ENCODE measurements at regions not wholly inside any gene's neighbourhood (a gene's known extent, or its start where the extent isn't known, plus 50 kb on each side); places are given as distances from the start of the nearest gene placed in this dataset.

- TF ChIP-seq, protein P1, sequence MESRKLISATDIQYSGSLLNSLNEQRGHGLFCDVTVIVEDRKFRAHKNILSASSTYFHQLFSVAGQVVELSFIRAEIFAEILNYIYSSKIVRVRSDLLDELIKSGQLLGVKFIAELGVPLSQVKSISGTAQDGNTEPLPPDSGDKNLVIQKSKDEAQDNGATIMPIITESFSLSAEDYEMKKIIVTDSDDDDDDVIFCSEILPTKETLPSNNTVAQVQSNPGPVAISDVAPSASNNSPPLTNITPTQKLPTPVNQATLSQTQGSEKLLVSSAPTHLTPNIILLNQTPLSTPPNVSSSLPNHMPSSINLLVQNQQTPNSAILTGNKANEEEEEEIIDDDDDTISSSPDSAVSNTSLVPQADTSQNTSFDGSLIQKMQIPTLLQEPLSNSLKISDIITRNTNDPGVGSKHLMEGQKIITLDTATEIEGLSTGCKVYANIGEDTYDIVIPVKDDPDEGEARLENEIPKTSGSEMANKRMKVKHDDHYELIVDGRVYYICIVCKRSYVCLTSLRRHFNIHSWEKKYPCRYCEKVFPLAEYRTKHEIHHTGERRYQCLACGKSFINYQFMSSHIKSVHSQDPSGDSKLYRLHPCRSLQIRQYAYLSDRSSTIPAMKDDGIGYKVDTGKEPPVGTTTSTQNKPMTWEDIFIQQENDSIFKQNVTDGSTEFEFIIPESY (IDR thresholded peaks at IDR 0.05; ENCODE audit: extremely low read depth, insufficient replicate concordance, low read length): no peak
- TF ChIP-seq FOSL1 (IDR thresholded peaks at IDR 0.05; ENCODE audit: low read depth) (no peak), CEBPB (IDR thresholded peaks at IDR 0.05; ENCODE audit: low read depth) (no peak)
These were observed 683.9 kb downstream of the XPNPEP1 start (continued) for GRCh38 chr10:109239371-109239770.

DNA sequence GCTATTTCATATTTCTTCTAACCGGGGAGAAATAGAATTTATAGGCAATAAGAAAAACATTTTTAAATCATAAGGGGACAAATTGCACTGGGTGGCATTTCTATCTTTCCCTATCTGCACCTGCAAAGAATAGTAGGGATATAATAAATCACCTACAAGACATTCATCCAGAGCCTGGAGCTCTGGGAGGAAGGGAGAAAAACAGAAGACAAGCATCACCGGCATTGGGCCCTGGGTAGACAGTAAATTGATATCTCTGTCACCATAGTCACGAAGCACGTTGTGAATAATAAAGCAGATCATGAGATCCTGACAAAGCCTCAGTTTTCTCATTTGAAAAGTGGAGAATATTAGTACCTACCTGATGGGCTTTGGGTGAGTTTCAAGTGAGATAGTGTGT lies 685.6 kb downstream of the XPNPEP1 start:
- Histone ChIP-seq H3K36me3 (ENCODE audit: control insufficient read depth in 1 of 2, insufficient read depth in 2 of 2, low read length in 2 of 2) (no peaks in the 10 kb centered on the region), H3K27me3 (ENCODE audit: insufficient read depth, low read length) (no peaks in the 10 kb centered on the region), H3K9me3 (ENCODE audit: control insufficient read depth in 1 of 2, insufficient read depth in 1 of 2, low read depth in 1 of 2, low read length in 2 of 2) (peaks cover 11 to 27% of the 10 kb centered on the region in 2 experiments; a peak in 3 of 4 replicates), H4K20me1 (ENCODE audit: insufficient read depth) (no peaks in the 10 kb centered on the region), H3K4me1 (ENCODE audit: control insufficient read depth in 1 of 2, insufficient read depth in 2 of 2, low read length in 2 of 2) (no peaks in the 10 kb centered on the region), H3K4me2 (ENCODE audit: low read length) (no peak overlapping the region), H2AFZ (ENCODE audit: low read depth, low read length, poor library complexity, severe bottlenecking) (no peak overlapping the region), H3K27ac (ENCODE audit: low read depth, low read length) (no peak overlapping the region), H3K9me2 (ENCODE audit: insufficient read depth) (no peaks in the 10 kb centered on the region), H3K9ac (ENCODE audit: low read length) (no peak overlapping the region), H3K4me3 (replicated peaks in 1 of 2; ENCODE audit: low read depth in 1 of 2, low read length in 2 of 2) (no peak overlapping the region), H3K79me2 (ENCODE audit: insufficient read depth, low read length) (no peaks in the 10 kb centered on the region)
- ChIA-PET RAD21 (ENCODE audit: low non-redundant PET in 1 of 2, low total read pairs in 2 of 2, uncharacterized antibody in 2 of 2, unreplicated experiment in 2 of 2) (no interaction called here), CTCF (no interaction called here), POLR2A (no interaction called here)
- no peak for ATAC-seq
- no peak for TF ChIP-seq RAD21 (IDR thresholded peaks at IDR 0.05; ENCODE audit: low read depth)
- TF ChIP-seq, protein P1 (IDR thresholded peaks at IDR 0.05; ENCODE audit: extremely low read depth, insufficient replicate concordance, low read length): no peak
- no peak for TF ChIP-seq REST (IDR thresholded peaks at IDR 0.05; ENCODE audit: low read depth)
- no peak for TF ChIP-seq ELF1 (IDR thresholded peaks at IDR 0.05; ENCODE audit: borderline replicate concordance, low read depth)
- TF ChIP-seq EGR1 (IDR thresholded peaks at IDR 0.05; ENCODE audit: low read depth): no peak
- no peak for TF ChIP-seq EZH2 (IDR thresholded peaks at IDR 0.05)
- TF ChIP-seq ATF3 (IDR thresholded peaks at IDR 0.05): no peak
- no peak for TF ChIP-seq SRF (IDR thresholded peaks at IDR 0.05; ENCODE audit: low read depth)
- no peak for TF ChIP-seq POLR2AphosphoS5 (IDR thresholded peaks at IDR 0.05; ENCODE audit: low read depth, low read length)
- TF ChIP-seq YY1 (IDR thresholded peaks at IDR 0.05; ENCODE audit: extremely low read depth, insufficient replicate concordance, low read depth, low read length): no peak
- TF ChIP-seq CEBPB (IDR thresholded peaks at IDR 0.05; ENCODE audit: low read depth): no peak
- no peak for TF ChIP-seq FOSL1 (IDR thresholded peaks at IDR 0.05; ENCODE audit: low read depth)
- no peak for DNase-seq (ENCODE audit: low read depth, low spot score)
- intact Hi-C loops (cut with micrococcal nuclease): no loop called here
- BruUV-seq (replicated peaks): no TSS peak

Measured in HCT116 (cell line).